Neuronal stem cell (in vitro differentiated cells): ENCODE measurements at regions not wholly inside any gene's neighbourhood (a gene's known extent, or its start where the extent isn't known, plus 50 kb on each side); places are given as distances from the start of the nearest gene placed in this dataset.

Source experiments
- DNase-seq: peaks from one replicate; pipeline ENCODE4 v3.0.0-alpha.2; 2013; ENCODE audit warnings: low spot score
- H2AFZ ChIP-seq: one replicate; pipeline ENCODE4 v1.6.1; 2013; ENCODE audit warnings: mild to moderate bottlenecking, low read length, inconsistent platforms
- H2AK5ac ChIP-seq: 2 replicates; pipeline ENCODE4 v1.6.1; 2013; ENCODE audit warnings: low read depth, mild to moderate bottlenecking, inconsistent platforms, low read length, moderate library complexity, mixed read lengths
- H2BK120ac ChIP-seq: 2 replicates; pipeline ENCODE4 v1.6.1; 2013; ENCODE audit warnings: low read depth, mild to moderate bottlenecking, inconsistent platforms, low read length, moderate library complexity, mixed read lengths
- H2BK12ac ChIP-seq: one replicate; pipeline ENCODE4 v1.6.1; 2013; ENCODE audit warnings: low read length, inconsistent platforms
- H2BK15ac ChIP-seq: 2 replicates; pipeline ENCODE4 v1.6.1; 2013; ENCODE audit warnings: mild to moderate bottlenecking, low read length, inconsistent platforms, mixed read lengths
- H2BK5ac ChIP-seq: one replicate; pipeline ENCODE4 v1.6.1; 2013; ENCODE audit warnings: inconsistent platforms, mild to moderate bottlenecking, low read length, moderate library complexity
- H3K14ac ChIP-seq: one replicate; pipeline ENCODE4 v1.6.1; 2013; ENCODE audit warnings: low read length, inconsistent platforms
- H3K18ac ChIP-seq: 2 replicates; pipeline ENCODE4 v1.6.1; 2013; ENCODE audit warnings: low read length, inconsistent platforms
- H3K23ac ChIP-seq: 2 replicates; pipeline ENCODE4 v1.6.1; 2013; ENCODE audit warnings: low read depth, mild to moderate bottlenecking, mixed read lengths, low read length, inconsistent platforms; ENCODE audit not compliant: poor library complexity
- H3K27ac ChIP-seq: replicated peaks from 3 replicates; pipeline ENCODE4 v1.5.1; 2013; ENCODE audit warnings: low read length, inconsistent platforms
- H3K27me3 ChIP-seq, 3 experiments: 2 replicates each; pipeline ENCODE4 v1.6.1; 2013; ENCODE audit warnings: low read length in 3 of 3, mild to moderate bottlenecking in 2 of 3, inconsistent platforms in 1 of 3, low read depth in 1 of 3, mixed read lengths in 1 of 3, moderate library complexity in 1 of 3; ENCODE audit not compliant: control insufficient read depth in 3 of 3, insufficient read depth in 3 of 3
- H3K36me3 ChIP-seq, 2 donors: replicated peaks in 1 of 2; 2 replicates each; pipeline ENCODE4 v1.6.1; 2013; ENCODE audit warnings: low read length in 2 of 2; ENCODE audit not compliant: control insufficient read depth in 2 of 2, insufficient read depth in 2 of 2
- H3K4ac ChIP-seq: 2 replicates; pipeline ENCODE4 v1.6.1; 2013; ENCODE audit warnings: inconsistent platforms, mild to moderate bottlenecking, low read length, moderate library complexity
- H3K4me1 ChIP-seq, 2 donors: 1 replicate in 1 of 2; 2 replicates in 1 of 2; pipeline ENCODE4 v1.6.1; 2013; ENCODE audit warnings: low read length in 2 of 2, low read depth in 1 of 2; ENCODE audit not compliant: control insufficient read depth in 2 of 2, insufficient read depth in 1 of 2
- H3K4me2 ChIP-seq: one replicate; pipeline ENCODE4 v1.6.1; 2013; ENCODE audit warnings: mild to moderate bottlenecking, low read length, inconsistent platforms; ENCODE audit not compliant: insufficient read depth, poor library complexity, severe bottlenecking
- H3K4me3 ChIP-seq, 2 donors: 2 replicates each; pipeline ENCODE4 v1.5.1; 2013; ENCODE audit warnings: low read length in 2 of 2, mild to moderate bottlenecking in 2 of 2, inconsistent platforms in 1 of 2, moderate library complexity in 1 of 2
- H3K79me1 ChIP-seq: one replicate; pipeline ENCODE4 v1.6.1; 2013; ENCODE audit warnings: low read depth, mild to moderate bottlenecking, inconsistent platforms, low read length, moderate library complexity
- H3K9ac ChIP-seq: one replicate; pipeline ENCODE4 v1.6.1; 2013; ENCODE audit warnings: mild to moderate bottlenecking, low read depth, low read length, inconsistent platforms; ENCODE audit not compliant: poor library complexity
- H3K9me3 ChIP-seq, 2 donors: replicated peaks in 1 of 2; 2 replicates each; pipeline versions ENCODE3 to v1.6.1; 2013; ENCODE audit warnings: low read length in 2 of 2, mild to moderate bottlenecking in 2 of 2, inconsistent platforms in 1 of 2, low read depth in 1 of 2, mixed read lengths in 1 of 2, moderate library complexity in 1 of 2; ENCODE audit not compliant: control insufficient read depth in 2 of 2, insufficient read depth in 1 of 2
- H4K8ac ChIP-seq: one replicate; pipeline ENCODE4 v1.6.1; 2013; ENCODE audit warnings: low read depth, mild to moderate bottlenecking, inconsistent platforms, low read length, moderate library complexity
- H4K91ac ChIP-seq: one replicate; pipeline ENCODE4 v1.6.1; 2013; ENCODE audit warnings: low read length, low read depth, mild to moderate bottlenecking, inconsistent platforms; ENCODE audit not compliant: poor library complexity
- WGBS, 2 donors: extraction: QIAGEN DNeasy Blood & Tissue Kit; methylation state at CpG; one replicate each; pipeline ENCODE4 v1.1.7; 2013; ENCODE audit warnings: missing lambda C conversion rate in 2 of 2, mixed read lengths in 1 of 2; ENCODE audit not compliant: insufficient read length in 2 of 2, insufficient replicate concordance in 1 of 2; ENCODE audit errors: extremely low coverage in 2 of 2; 5-methylcytosine and 5-hydroxymethylcytosine counted together

GRCh38 chr3:148612278-148612677, 85.4 kb upstream of the AGTR1 start:
- H2BK15ac ChIP-seq = no peak overlapping the region
- H3K4me2 ChIP-seq = no peak overlapping the region
- H2BK5ac ChIP-seq = no peak overlapping the region
- no peak overlapping the region for H3K9ac ChIP-seq
- H3K4me1 ChIP-seq = no peaks in the 10 kb centered on the region
- H3K4me3 ChIP-seq = no peak overlapping the region
- H3K9me3 ChIP-seq = no peaks in the 10 kb centered on the region
- no peak overlapping the region for H2BK120ac ChIP-seq
- no peak overlapping the region for H2AFZ ChIP-seq
- no peak overlapping the region for H3K27ac ChIP-seq
- no peak overlapping the region for H2BK12ac ChIP-seq
- H3K79me1 ChIP-seq = no peaks in the 10 kb centered on the region
- no peak overlapping the region for H3K14ac ChIP-seq
- H4K8ac ChIP-seq = no peak overlapping the region
- no peak overlapping the region for H3K4ac ChIP-seq
- H3K36me3 ChIP-seq = no peaks in the 10 kb centered on the region
- no peaks in the 10 kb centered on the region for H3K27me3 ChIP-seq
- no CpG with 5 or more reads among the region's 1 CpG for WGBS, 2 donors
- H4K91ac ChIP-seq = no peak overlapping the region
- DNase-seq = no peak
- no peak overlapping the region for H2AK5ac ChIP-seq
- no peak overlapping the region for H3K23ac ChIP-seq
- H3K18ac ChIP-seq = no peak overlapping the region

- no peak overlapping the region for H3K4me3 ChIP-seq
- H3K4ac ChIP-seq = no peak overlapping the region
- no peak overlapping the region for H3K18ac ChIP-seq
- H3K14ac ChIP-seq = no peak overlapping the region
- no peaks in the 10 kb centered on the region for H3K27me3 ChIP-seq
- no peak overlapping the region for H4K8ac ChIP-seq
- H3K9me3 ChIP-seq = no peaks in the 10 kb centered on the region
- no peaks in the 10 kb centered on the region for H3K79me1 ChIP-seq
- no peak overlapping the region for H2BK120ac ChIP-seq
- H2AK5ac ChIP-seq = no peak overlapping the region
- H3K27ac ChIP-seq = no peak overlapping the region
- H3K4me2 ChIP-seq = no peak overlapping the region
- WGBS, 2 donors = no CpG with 5 or more reads among the region's 3 CpGs
- H3K23ac ChIP-seq = no peak overlapping the region
- no peak overlapping the region for H2BK12ac ChIP-seq
- no peak overlapping the region for H2AFZ ChIP-seq
- no peaks in the 10 kb centered on the region for H3K4me1 ChIP-seq
- H3K36me3 ChIP-seq = no peaks in the 10 kb centered on the region
- DNase-seq = no peak
- no peak overlapping the region for H3K9ac ChIP-seq
- H2BK5ac ChIP-seq = no peak overlapping the region
- no peak overlapping the region for H2BK15ac ChIP-seq
- no peak overlapping the region for H4K91ac ChIP-seq
Measured at GRCh38 chr3:148615382-148615781, 82.3 kb upstream of the AGTR1 start.

GRCh38 chr3:148625095-148625736, 72.5 kb upstream of the AGTR1 start:
- Histone ChIP-seq H3K9me3 (no peaks in the 10 kb centered on the region), H2BK15ac (no peak overlapping the region), H3K4me2 (no peak overlapping the region), H2BK5ac (no peak overlapping the region), H3K27ac (no peak overlapping the region), H3K23ac (no peak overlapping the region), H3K36me3 (peaks cover 0 to 2% of the 10 kb centered on the region in 2 donors), H3K4me3 (no peak overlapping the region), H3K4me1 (no peaks in the 10 kb centered on the region), H3K79me1 (no peaks in the 10 kb centered on the region), H3K9ac (no peak overlapping the region), H2AFZ (no peak overlapping the region), H3K14ac (no peak overlapping the region), H3K18ac (no peak overlapping the region), H2AK5ac (no peak overlapping the region), H3K4ac (no peak overlapping the region), H2BK120ac (no peak overlapping the region), H4K91ac (no peak overlapping the region), H2BK12ac (no peak overlapping the region), H3K27me3 (no peaks in the 10 kb centered on the region), H4K8ac (no peak overlapping the region)
- no peak for DNase-seq
- no CpG with 5 or more reads among the region's 4 CpGs for WGBS, 2 donors

- Histone ChIP-seq H2BK15ac (no peak overlapping the region), H3K9ac (no peak overlapping the region), H3K4me3 (no peak overlapping the region), H2BK5ac (no peak overlapping the region), H2AFZ (no peak overlapping the region), H4K8ac (no peak overlapping the region), H2AK5ac (no peak overlapping the region), H3K27ac (no peak overlapping the region), H3K23ac (no peak overlapping the region), H3K4me2 (no peak overlapping the region), H3K27me3 (no peaks in the 10 kb centered on the region), H2BK12ac (no peak overlapping the region), H3K79me1 (no peaks in the 10 kb centered on the region), H2BK120ac (no peak overlapping the region), H3K14ac (no peak overlapping the region), H3K4me1 (no peaks in the 10 kb centered on the region), H3K4ac (no peak overlapping the region), H3K36me3 (peaks cover 0 to 2% of the 10 kb centered on the region in 2 donors), H3K18ac (no peak overlapping the region), H3K9me3 (no peaks in the 10 kb centered on the region), H4K91ac (no peak overlapping the region)
- no CpG with 5 or more reads among the region's 2 CpGs for WGBS, 2 donors
- DNase-seq = no peak
Measured at GRCh38 chr3:148625991-148626390, 71.7 kb upstream of the AGTR1 start.
